Loucy (cell line): ENCODE measurements at regions not wholly inside any gene's neighbourhood (a gene's known extent, or its start where the extent isn't known, plus 50 kb on each side); places are given as distances from the start of the nearest gene placed in this dataset.

ENCODE experiments used
- H2AFZ ChIP-seq: fragments of 200-600 bp; sonication (generic); 2 replicates; pipeline ENCODE4 v1.6.0; 2016; ENCODE audit warnings: antibody characterized with exemption, mild to moderate bottlenecking, low read length, moderate library complexity
- H3F3A ChIP-seq: fragments of 200-600 bp; 2 replicates; pipeline ENCODE4 v1.6.0; 2016; ENCODE audit warnings: antibody characterized with exemption, low read depth, mild to moderate bottlenecking
- H3K27me3 ChIP-seq: fragments of 200-600 bp; sonication (generic); 2 replicates; pipeline ENCODE4 v1.6.1; 2014; ENCODE audit warnings: low read length, mild to moderate bottlenecking; ENCODE audit not compliant: insufficient read depth, poor library complexity, severe bottlenecking
- H3K36me3 ChIP-seq: fragments of 200-600 bp; sonication (generic); 2 replicates; pipeline ENCODE4 v1.6.1; 2016; ENCODE audit warnings: low read length; ENCODE audit not compliant: insufficient read depth
- H3K4me1 ChIP-seq: fragments of 200-600 bp; sonication (generic); 2 replicates; pipeline ENCODE4 v1.5.1; 2014; ENCODE audit warnings: low read length, mild to moderate bottlenecking; ENCODE audit not compliant: insufficient read depth, poor library complexity, severe bottlenecking
- H3K4me2 ChIP-seq: fragments of 200-600 bp; sonication (generic); 2 replicates; pipeline ENCODE4 v1.6.0; 2014; ENCODE audit warnings: antibody characterized with exemption, low read length, low read depth, mild to moderate bottlenecking; ENCODE audit not compliant: poor library complexity, severe bottlenecking
- H3K4me3 ChIP-seq: fragments of 200-600 bp; sonication (generic); 2 replicates; pipeline ENCODE4 v1.5.1; 2014; ENCODE audit warnings: low read length, mild to moderate bottlenecking, mixed read lengths; ENCODE audit not compliant: poor library complexity, severe bottlenecking
- H3K79me2 ChIP-seq: fragments of 200-600 bp; sonication (generic); 2 replicates; pipeline ENCODE4 v1.6.1; 2014; ENCODE audit warnings: low read length; ENCODE audit not compliant: insufficient read depth
- H3K9ac ChIP-seq: fragments of 200-600 bp; sonication (generic); 2 replicates; pipeline ENCODE4 v1.6.0; 2014; ENCODE audit warnings: mild to moderate bottlenecking, low read depth, low read length, moderate library complexity; ENCODE audit not compliant: poor library complexity, severe bottlenecking
- H3K9me2 ChIP-seq: fragments of 200-600 bp; sonication (generic); replicated peaks from 2 replicates; pipeline ENCODE4 v1.6.1; 2016; ENCODE audit warnings: low read depth, low read length, mixed read lengths
- H3K9me3 ChIP-seq: fragments of 200-600 bp; sonication (generic); 2 replicates; pipeline ENCODE4 v1.6.1; 2014; ENCODE audit warnings: mild to moderate bottlenecking, antibody characterized with exemption, low read length, low read depth; ENCODE audit not compliant: insufficient read depth
- H4K20me1 ChIP-seq: fragments of 200-600 bp; sonication (generic); 2 replicates; pipeline ENCODE4 v1.6.0; 2014; ENCODE audit warnings: antibody characterized with exemption, low read length, mild to moderate bottlenecking; ENCODE audit not compliant: insufficient read depth, poor library complexity, severe bottlenecking
- CTCF ChIP-seq: fragments of 200-600 bp; sonication (generic); conservative IDR thresholded peaks from 2 replicates; pipeline ENCODE4 v1.5.1; 2014; ENCODE audit warnings: mild to moderate bottlenecking, antibody characterized with exemption, low read length
- EZH2phosphoT487 ChIP-seq: fragments of 200-600 bp; IDR thresholded peaks from 2 replicates; pipeline ENCODE4 v1.6.1; 2018; ENCODE audit warnings: antibody characterized with exemption, mild to moderate bottlenecking, moderate library complexity, borderline replicate concordance

GRCh38 chr14:84421621-84422020 is 1108.3 kb upstream of the FLRT2 start:
- no peak for TF ChIP-seq EZH2phosphoT487
- TF ChIP-seq CTCF, result no peak
- H3F3A ChIP-seq, result no peaks in the 10 kb centered on the region

GRCh38 chr14:84425968-84426367 is 1104.0 kb upstream of the FLRT2 start:
- H3K9ac ChIP-seq, result no peak overlapping the region
- H4K20me1 ChIP-seq, result no peaks in the 10 kb centered on the region
- TF ChIP-seq CTCF, result no peak
- no peak for TF ChIP-seq EZH2phosphoT487
- H3K79me2 ChIP-seq, result no peaks in the 10 kb centered on the region
- no peak overlapping the region for H3K4me3 ChIP-seq
- H2AFZ ChIP-seq, result no peak overlapping the region
- H3K4me2 ChIP-seq, result no peak overlapping the region
- no peaks in the 10 kb centered on the region for H3K4me1 ChIP-seq
- H3K9me2 ChIP-seq, result no peaks in the 10 kb centered on the region
- H3K27me3 ChIP-seq, result no peaks in the 10 kb centered on the region
- no peaks in the 10 kb centered on the region for H3K36me3 ChIP-seq
- H3F3A ChIP-seq, result no peaks in the 10 kb centered on the region
- no peaks in the 10 kb centered on the region for H3K9me3 ChIP-seq

More at GRCh38 chr14:84421621-84422020, 1108.3 kb upstream of the FLRT2 start:
- Histone ChIP-seq H2AFZ (no peak overlapping the region), H3K4me1 (no peaks in the 10 kb centered on the region), H4K20me1 (no peaks in the 10 kb centered on the region), H3K9ac (no peak overlapping the region), H3K9me3 (0 out of 2 replicates have a peak, but pooled peaks cover 3% of the 10 kb centered on the region), H3K79me2 (no peaks in the 10 kb centered on the region), H3K27me3 (no peaks in the 10 kb centered on the region), H3K4me2 (no peak overlapping the region), H3K36me3 (no peaks in the 10 kb centered on the region), H3K9me2 (no peaks in the 10 kb centered on the region), H3K4me3 (no peak overlapping the region)

- Histone ChIP-seq H3F3A (no peaks in the 10 kb centered on the region), H2AFZ (no peak overlapping the region), H3K4me2 (no peak overlapping the region), H3K4me3 (no peak overlapping the region), H3K36me3 (no peaks in the 10 kb centered on the region), H4K20me1 (no peaks in the 10 kb centered on the region), H3K4me1 (no peaks in the 10 kb centered on the region), H3K27me3 (no peaks in the 10 kb centered on the region), H3K79me2 (no peaks in the 10 kb centered on the region), H3K9ac (no peak overlapping the region), H3K9me3 (no peaks in the 10 kb centered on the region), H3K9me2 (no peaks in the 10 kb centered on the region)
- TF ChIP-seq CTCF (no peak), EZH2phosphoT487 (no peak)
Measured at GRCh38 chr14:84432676-84433075, 1097.3 kb upstream of the FLRT2 start.
